ENCODE measurements at regions not wholly inside any gene's neighbourhood (a gene's known extent, or its start where the extent isn't known, plus 50 kb on each side); places are given as distances from the start of the nearest gene placed in this dataset.

GRCh38 chr7:122944682-122945303, 50.7 kb downstream of the TAS2R16 start:
- peak; percentile 23 for DNase-seq (ENCODE audit: low read depth, low spot score)

GRCh38 chr7:122942765-122943164, 52.7 kb downstream of the TAS2R16 start:
- no peak for DNase-seq (ENCODE audit: low read depth, low spot score)

GRCh38 chr7:122942059-122942458, 53.4 kb downstream of the TAS2R16 start:
- DNase-seq (ENCODE audit: low read depth, low spot score), result no peak

Data from astrocyte of the hippocampus (primary cell).